GM12865 (cell line): ENCODE measurements at regions not wholly inside any gene's neighbourhood (a gene's known extent, or its start where the extent isn't known, plus 50 kb on each side); places are given as distances from the start of the nearest gene placed in this dataset.
A peak's percentile ranks its signal among the peaks of the same experiment; 100 is the strongest.

Experiments used
- DNase-seq: peaks from one replicate; pipeline ENCODE4 v3.0.0; 2010; ENCODE audit warnings: low read depth
- H3K4me3 ChIP-seq: 2 replicates; pipeline ENCODE4 v1.5.1; 2011; ENCODE audit warnings: mild to moderate bottlenecking, low read depth, low read length, control low read depth
- CTCF ChIP-seq: IDR thresholded peaks from 2 replicates; pipeline ENCODE4 v1.5.1; 2011; ENCODE audit warnings: low read length, control low read depth, low read depth, inconsistent platforms; ENCODE audit not compliant: insufficient read depth; ENCODE audit errors: missing control alignments

- TF ChIP-seq CTCF = no peak
- no peak for DNase-seq
- H3K4me3 ChIP-seq = no peak overlapping the region
These were observed 94.2 kb upstream of the CNTN1 start for GRCh38 chr12:40598073-40598472.

- TF ChIP-seq CTCF = no peak
These were observed 89.7 kb upstream of the CNTN1 start for GRCh38 chr12:40602562-40602961.

DNA sequence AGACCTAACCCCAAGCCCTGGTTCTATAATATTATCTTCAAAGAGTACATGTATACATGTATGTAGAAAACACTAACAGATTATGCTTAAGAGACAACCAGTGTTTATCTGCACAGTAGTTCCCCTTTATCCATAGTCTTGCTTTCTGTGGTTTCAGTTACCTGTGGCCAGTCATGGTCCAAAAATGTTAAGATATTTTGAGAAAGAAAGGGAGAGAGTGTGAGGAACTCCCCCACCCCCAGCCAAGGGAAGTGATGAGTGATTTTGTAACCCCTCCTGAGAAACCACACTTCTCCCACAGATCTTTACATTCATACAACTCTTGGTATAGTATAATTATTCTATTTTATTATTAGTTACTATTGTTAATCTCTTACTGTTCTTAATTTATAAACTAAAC is 77.3 kb upstream of the CNTN1 start:
- TF ChIP-seq CTCF = no peak
- DNase-seq = peak; percentile 32
- no peak overlapping the region for H3K4me3 ChIP-seq

More at GRCh38 chr12:40602562-40602961, 89.7 kb upstream of the CNTN1 start:
- no peak for DNase-seq
- H3K4me3 ChIP-seq = no peak overlapping the region

DNA sequence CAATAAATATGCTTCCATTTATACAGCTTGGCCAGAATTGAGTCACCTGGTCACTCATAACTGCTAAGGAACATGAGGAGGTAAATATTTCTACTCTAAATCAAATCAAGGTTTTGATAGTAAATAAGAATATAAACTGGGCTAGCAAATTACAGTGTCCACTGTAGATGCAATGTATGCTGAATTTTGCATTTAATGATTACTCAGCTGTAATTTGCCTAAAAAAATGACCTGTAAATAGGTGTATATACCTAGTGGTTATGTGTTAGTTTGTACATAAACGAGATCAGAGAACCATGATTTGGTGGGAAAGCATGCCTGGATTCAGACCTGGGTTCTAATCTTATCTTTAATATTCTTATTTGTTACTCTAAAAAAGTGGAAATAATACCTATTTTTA is 76.6 kb upstream of the CNTN1 start:
- DNase-seq = no peak
- TF ChIP-seq CTCF = no peak
- H3K4me3 ChIP-seq = no peak overlapping the region

- no peak for DNase-seq
- no peak for TF ChIP-seq CTCF
- no peak overlapping the region for H3K4me3 ChIP-seq
These were observed 75.8 kb upstream of the CNTN1 start for GRCh38 chr12:40616383-40616915.

DNA sequence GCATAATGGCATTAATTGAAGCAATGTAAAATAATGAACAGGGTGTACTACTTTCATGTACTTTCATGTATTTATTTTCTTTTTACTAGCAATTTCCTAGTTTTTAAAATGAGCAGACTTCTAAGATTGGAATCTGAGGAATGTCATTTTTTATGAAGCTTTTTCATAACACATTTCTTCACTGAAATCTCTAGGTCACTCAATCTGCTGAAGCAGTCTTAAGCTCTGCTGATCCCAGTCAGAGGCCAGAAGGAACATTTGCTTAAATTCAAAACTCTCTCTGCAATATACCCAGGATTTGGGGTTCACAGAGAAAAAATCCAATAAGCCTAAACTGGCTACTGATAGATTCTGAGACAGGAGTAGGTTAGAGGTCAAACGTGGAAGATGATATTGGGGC is 73.6 kb upstream of the CNTN1 start:
- TF ChIP-seq CTCF = no peak
- H3K4me3 ChIP-seq = no peak overlapping the region
- DNase-seq = no peak

GRCh38 chr12:40620564-40621019 is 71.6 kb upstream of the CNTN1 start:
- TF ChIP-seq CTCF = no peak
- H3K4me3 ChIP-seq = no peak overlapping the region
- no peak for DNase-seq
